Esophagus muscularis mucosa (tissue), 4 donors: ENCODE measurements at regions not wholly inside any gene's neighbourhood (a gene's known extent, or its start where the extent isn't known, plus 50 kb on each side); places are given as distances from the start of the nearest gene placed in this dataset.

Experiments used
- DNase-seq: peaks from one replicate; pipeline ENCODE4 v3.0.0-alpha.2; 2017; ENCODE audit errors: extremely low spot score
- H3K27ac ChIP-seq, 4 donors: fragments of 200-600 bp; sonication (generic); replicated peaks in 1 of 4; 1 replicate in 3 of 4; 2 replicates in 1 of 4; pipeline ENCODE4 v1.5.1; 2016 to 2019; ENCODE audit warnings: mild to moderate bottlenecking in 1 of 4
- H3K27me3 ChIP-seq, 4 donors: fragments of 200-600 bp; sonication (generic); one replicate each; pipeline versions ENCODE4 v1.5.1 to v1.6.0; 2016 to 2019
- H3K36me3 ChIP-seq, 4 donors: fragments of 200-600 bp; sonication (generic); one replicate each; pipeline ENCODE4 v1.5.1; 2016 to 2019
- H3K4me1 ChIP-seq, 4 donors: fragments of 200-600 bp; sonication (generic); one replicate each; pipeline ENCODE4 v1.5.1; 2016 to 2019
- H3K4me3 ChIP-seq, 4 donors: fragments of 200-600 bp; sonication (generic); 1 replicate in 2 of 4; 2 replicates in 2 of 4; pipeline ENCODE4 v1.5.1; 2016 to 2019; ENCODE audit warnings: mild to moderate bottlenecking in 4 of 4, moderate library complexity in 1 of 4
- H3K9me3 ChIP-seq, 4 donors: fragments of 200-600 bp; sonication (generic); 1 replicate in 3 of 4; 2 replicates in 1 of 4; pipeline ENCODE4 v1.5.1; 2016 to 2019
- EP300 ChIP-seq: sonication (generic); formaldehyde crosslinking; IDR thresholded peaks from one replicate; pipeline ENCODE4 v1.6.1; 2017; ENCODE audit warnings: antibody characterized with exemption
- POLR2A ChIP-seq: fragments of 450-650 bp; IDR thresholded peaks from one replicate; pipeline ENCODE4 v1.6.1; 2017; ENCODE audit warnings: antibody characterized with exemption, moderate library complexity, mild to moderate bottlenecking, low read depth
- POLR2AphosphoS5 ChIP-seq, 2 donors: sonication (generic); formaldehyde crosslinking; IDR thresholded peaks; one replicate each; pipeline ENCODE4 v1.6.1; 2017; ENCODE audit warnings: antibody characterized with exemption in 2 of 2
- WGBS: methylation state at CpG from one replicate; pipeline ENCODE4 v1.1.5; 2018; 5-methylcytosine and 5-hydroxymethylcytosine counted together
- intact Hi-C: fragments of 100-400 bp; cut with DNase I; formaldehyde crosslinking; loops from one replicate; pipeline ENCODE4 v1.15.1; 2023
- TF ChIP-seq, protein P1 (sequence below), 3 experiments: fragments of 200-600 bp in 2 of 3; fragments of 450-650 bp in 1 of 3; sonication (generic) in 2 of 3; IDR thresholded peaks; one replicate each; pipeline ENCODE4 v1.5.1; 2017 to 2019; ENCODE audit warnings: antibody characterized with exemption in 3 of 3, mild to moderate bottlenecking in 2 of 3, moderate library complexity in 1 of 3

DNA sequence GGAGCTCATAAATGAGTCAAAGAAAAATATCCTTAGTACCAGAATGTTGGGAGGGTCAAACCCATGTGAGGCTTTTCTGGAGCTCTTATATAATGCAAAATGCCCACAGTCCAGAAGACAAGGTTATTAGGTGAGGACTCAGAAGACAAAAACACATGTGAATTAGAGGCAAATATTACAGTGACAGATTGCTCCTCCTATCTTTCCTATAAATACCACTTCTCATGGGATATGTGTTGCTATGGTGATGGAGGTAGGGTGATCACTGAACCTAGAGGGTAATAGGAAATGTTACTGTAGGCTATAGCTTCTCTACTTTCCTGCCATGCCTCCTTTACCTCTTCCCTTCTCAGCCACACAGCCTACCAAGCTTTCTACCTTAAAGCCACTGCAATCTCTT is 264.6 kb downstream of the SEC61B start:
- intact Hi-C loops, result no loop called here
- TF ChIP-seq EP300 (no peak), POLR2AphosphoS5 (IDR thresholded peaks at IDR 0.05) (no peak), POLR2A (no peak)
- TF ChIP-seq, protein P1, sequence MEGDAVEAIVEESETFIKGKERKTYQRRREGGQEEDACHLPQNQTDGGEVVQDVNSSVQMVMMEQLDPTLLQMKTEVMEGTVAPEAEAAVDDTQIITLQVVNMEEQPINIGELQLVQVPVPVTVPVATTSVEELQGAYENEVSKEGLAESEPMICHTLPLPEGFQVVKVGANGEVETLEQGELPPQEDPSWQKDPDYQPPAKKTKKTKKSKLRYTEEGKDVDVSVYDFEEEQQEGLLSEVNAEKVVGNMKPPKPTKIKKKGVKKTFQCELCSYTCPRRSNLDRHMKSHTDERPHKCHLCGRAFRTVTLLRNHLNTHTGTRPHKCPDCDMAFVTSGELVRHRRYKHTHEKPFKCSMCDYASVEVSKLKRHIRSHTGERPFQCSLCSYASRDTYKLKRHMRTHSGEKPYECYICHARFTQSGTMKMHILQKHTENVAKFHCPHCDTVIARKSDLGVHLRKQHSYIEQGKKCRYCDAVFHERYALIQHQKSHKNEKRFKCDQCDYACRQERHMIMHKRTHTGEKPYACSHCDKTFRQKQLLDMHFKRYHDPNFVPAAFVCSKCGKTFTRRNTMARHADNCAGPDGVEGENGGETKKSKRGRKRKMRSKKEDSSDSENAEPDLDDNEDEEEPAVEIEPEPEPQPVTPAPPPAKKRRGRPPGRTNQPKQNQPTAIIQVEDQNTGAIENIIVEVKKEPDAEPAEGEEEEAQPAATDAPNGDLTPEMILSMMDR (IDR thresholded peaks at IDR 0.05), result no peak
- no peaks in the 10 kb centered on the region for H3K27me3 ChIP-seq
- no peaks in the 10 kb centered on the region for H3K36me3 ChIP-seq
- no peak for DNase-seq
- no peak overlapping the region for H3K27ac ChIP-seq
- H3K4me1 ChIP-seq, result no peaks in the 10 kb centered on the region
- peaks cover 0 to 5% (median 0%) of the 10 kb centered on the region in 4 donors for H3K9me3 ChIP-seq
- H3K4me3 ChIP-seq, result no peak overlapping the region

DNA sequence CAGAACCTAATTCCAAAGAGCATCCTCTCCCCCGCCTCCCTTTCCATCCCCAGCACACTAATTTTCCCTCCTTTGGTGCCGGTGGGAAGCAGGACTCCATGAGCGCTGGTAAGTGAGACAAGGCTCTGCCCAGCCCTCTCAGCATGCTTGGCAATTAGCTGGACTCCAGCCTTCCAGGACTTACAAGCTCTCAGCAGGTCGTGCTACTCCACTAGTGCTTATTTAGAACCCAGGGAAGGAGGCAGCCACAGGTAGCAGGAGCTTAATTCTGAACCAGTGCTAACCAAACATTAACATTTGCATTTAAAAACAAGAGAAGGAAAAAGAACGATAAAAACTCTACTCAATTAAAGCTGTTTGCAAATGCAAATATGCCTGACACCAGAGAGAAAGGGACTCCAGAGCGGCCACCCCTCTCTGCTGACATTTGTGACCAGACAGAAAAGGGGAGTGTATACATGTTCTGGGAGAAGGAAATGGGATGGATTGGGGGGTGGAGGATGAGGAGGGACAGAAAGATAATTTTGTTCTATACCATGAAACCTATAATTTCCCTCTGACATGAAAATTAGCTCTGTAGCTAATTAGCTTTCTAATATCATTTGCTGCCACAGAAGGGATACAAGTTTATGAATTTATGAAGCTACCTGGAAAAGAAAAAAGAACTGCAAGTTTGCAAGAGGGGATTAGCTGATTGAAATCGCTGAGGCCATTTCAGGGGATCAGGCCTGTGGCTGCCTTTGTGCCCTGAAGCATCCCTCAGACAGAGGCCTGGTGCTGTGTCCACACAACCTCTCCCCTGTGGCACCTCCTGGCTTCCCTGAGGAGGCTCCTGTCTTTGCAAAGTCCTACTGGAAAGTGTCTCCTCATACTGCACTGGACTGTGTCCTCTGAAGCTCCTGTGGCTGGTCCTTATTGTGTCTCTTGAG is 266.3 kb downstream of the SEC61B start:
- TF ChIP-seq EP300 (no peak), POLR2AphosphoS5 (IDR thresholded peaks at IDR 0.05) (no peak), POLR2A (no peak)
- TF ChIP-seq, protein P1 (IDR thresholded peaks at IDR 0.05), result no peak
- no peaks in the 10 kb centered on the region for H3K27me3 ChIP-seq
- intact Hi-C loops, result no loop called here
- no peaks in the 10 kb centered on the region for H3K4me1 ChIP-seq
- H3K4me3 ChIP-seq, result no peak overlapping the region
- no peak overlapping the region for H3K27ac ChIP-seq
- H3K36me3 ChIP-seq, result no peaks in the 10 kb centered on the region
- 72% methylated on average over 6 of the region's 7 CpGs for WGBS
- peaks cover 0 to 5% (median 0%) of the 10 kb centered on the region in 4 donors for H3K9me3 ChIP-seq
- no peak for DNase-seq

DNA sequence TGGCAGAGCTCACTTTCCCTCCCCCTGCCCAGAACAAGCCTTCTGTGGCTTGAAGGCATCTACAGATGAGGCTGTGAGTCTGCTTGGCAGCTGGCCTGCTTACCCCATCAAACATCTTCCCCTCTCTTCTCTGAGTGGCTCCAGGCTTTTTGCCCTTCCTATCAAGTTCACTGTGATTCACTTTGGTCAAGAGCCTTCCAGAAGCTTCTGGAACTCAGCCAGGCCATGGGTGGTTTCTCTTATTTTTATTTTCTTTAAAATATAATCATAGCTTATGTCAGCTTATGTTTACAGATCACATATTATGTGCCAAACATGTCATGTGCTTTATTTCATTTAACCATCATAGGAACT is 267.0 kb downstream of the SEC61B start:
- H3K4me3 ChIP-seq, result no peak overlapping the region
- intact Hi-C loops, result no loop called here
- no peaks in the 10 kb centered on the region for H3K4me1 ChIP-seq
- TF ChIP-seq, protein P1 (IDR thresholded peaks at IDR 0.05), result no peak
- TF ChIP-seq POLR2A (no peak), POLR2AphosphoS5 (IDR thresholded peaks at IDR 0.05) (no peak), EP300 (no peak)
- DNase-seq, result no peak
- H3K27ac ChIP-seq, result no peak overlapping the region
- H3K36me3 ChIP-seq, result no peaks in the 10 kb centered on the region
- no peaks in the 10 kb centered on the region for H3K27me3 ChIP-seq
- peaks cover 0 to 3% (median 0%) of the 10 kb centered on the region in 4 donors for H3K9me3 ChIP-seq

DNA sequence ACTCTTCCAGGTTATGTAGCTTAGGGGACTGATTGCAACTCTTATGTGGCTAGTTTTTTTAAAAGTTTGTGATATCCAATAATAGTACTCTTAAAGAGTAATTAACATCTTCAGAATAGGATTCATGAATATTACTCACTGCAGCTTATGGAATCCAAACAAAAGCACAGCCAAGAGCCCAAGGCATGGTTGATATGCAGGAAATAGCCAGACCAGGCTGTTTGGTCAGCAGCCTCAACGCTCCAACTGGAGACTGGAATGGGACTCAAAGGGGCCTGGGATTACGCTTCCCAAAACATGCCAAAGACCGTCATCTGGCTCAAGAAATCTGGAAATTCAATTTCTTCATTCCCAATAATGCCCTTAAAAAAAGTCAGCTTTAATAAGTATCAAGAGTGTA is 268.6 kb downstream of the SEC61B start:
- intact Hi-C loops, result no loop called here

More for the DNA sequence above, 268.6 kb downstream of the SEC61B start:
- Histone ChIP-seq H3K4me3 (no peak overlapping the region), H3K27ac (no peak overlapping the region), H3K27me3 (no peaks in the 10 kb centered on the region), H3K9me3 (no peaks in the 10 kb centered on the region), H3K4me1 (no peaks in the 10 kb centered on the region), H3K36me3 (no peaks in the 10 kb centered on the region)
- DNase-seq, result no peak
- 56% methylated on average over 3 of the region's 3 CpGs for WGBS
- TF ChIP-seq, protein P1 (IDR thresholded peaks at IDR 0.05), result no peak
- TF ChIP-seq POLR2AphosphoS5 (IDR thresholded peaks at IDR 0.05), result no peak
- no peak for TF ChIP-seq POLR2A
- no peak for TF ChIP-seq EP300
